ENCODE measurements at regions not wholly inside any gene's neighbourhood (a gene's known extent, or its start where the extent isn't known, plus 50 kb on each side); places are given as distances from the start of the nearest gene placed in this dataset.

GRCh38 chr15:92525758-92526245 is 129.8 kb downstream of the FAM174B start:
- TF ChIP-seq, protein P1, sequence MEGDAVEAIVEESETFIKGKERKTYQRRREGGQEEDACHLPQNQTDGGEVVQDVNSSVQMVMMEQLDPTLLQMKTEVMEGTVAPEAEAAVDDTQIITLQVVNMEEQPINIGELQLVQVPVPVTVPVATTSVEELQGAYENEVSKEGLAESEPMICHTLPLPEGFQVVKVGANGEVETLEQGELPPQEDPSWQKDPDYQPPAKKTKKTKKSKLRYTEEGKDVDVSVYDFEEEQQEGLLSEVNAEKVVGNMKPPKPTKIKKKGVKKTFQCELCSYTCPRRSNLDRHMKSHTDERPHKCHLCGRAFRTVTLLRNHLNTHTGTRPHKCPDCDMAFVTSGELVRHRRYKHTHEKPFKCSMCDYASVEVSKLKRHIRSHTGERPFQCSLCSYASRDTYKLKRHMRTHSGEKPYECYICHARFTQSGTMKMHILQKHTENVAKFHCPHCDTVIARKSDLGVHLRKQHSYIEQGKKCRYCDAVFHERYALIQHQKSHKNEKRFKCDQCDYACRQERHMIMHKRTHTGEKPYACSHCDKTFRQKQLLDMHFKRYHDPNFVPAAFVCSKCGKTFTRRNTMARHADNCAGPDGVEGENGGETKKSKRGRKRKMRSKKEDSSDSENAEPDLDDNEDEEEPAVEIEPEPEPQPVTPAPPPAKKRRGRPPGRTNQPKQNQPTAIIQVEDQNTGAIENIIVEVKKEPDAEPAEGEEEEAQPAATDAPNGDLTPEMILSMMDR (IDR thresholded peaks at IDR 0.05; ENCODE audit: unreplicated experiment), result no peak
- H3K27ac Mint-ChIP-seq, result no peak overlapping the region
- peaks cover 2% of the 10 kb centered on the region for H3K36me3 Mint-ChIP-seq (ENCODE audit: insufficient read depth)
- DNase-seq (ENCODE audit: low spot score, unreplicated experiment), result no peak
- H3K9me3 Mint-ChIP-seq (ENCODE audit: low read depth), result peaks cover 9% of the 10 kb centered on the region
- H3K27me3 Mint-ChIP-seq, result peaks cover 11% of the 10 kb centered on the region
- H3K4me3 Mint-ChIP-seq (ENCODE audit: low read depth), result no peak overlapping the region
- peaks cover 9% of the 10 kb centered on the region for H3K4me1 Mint-ChIP-seq (ENCODE audit: low read depth)

DNA sequence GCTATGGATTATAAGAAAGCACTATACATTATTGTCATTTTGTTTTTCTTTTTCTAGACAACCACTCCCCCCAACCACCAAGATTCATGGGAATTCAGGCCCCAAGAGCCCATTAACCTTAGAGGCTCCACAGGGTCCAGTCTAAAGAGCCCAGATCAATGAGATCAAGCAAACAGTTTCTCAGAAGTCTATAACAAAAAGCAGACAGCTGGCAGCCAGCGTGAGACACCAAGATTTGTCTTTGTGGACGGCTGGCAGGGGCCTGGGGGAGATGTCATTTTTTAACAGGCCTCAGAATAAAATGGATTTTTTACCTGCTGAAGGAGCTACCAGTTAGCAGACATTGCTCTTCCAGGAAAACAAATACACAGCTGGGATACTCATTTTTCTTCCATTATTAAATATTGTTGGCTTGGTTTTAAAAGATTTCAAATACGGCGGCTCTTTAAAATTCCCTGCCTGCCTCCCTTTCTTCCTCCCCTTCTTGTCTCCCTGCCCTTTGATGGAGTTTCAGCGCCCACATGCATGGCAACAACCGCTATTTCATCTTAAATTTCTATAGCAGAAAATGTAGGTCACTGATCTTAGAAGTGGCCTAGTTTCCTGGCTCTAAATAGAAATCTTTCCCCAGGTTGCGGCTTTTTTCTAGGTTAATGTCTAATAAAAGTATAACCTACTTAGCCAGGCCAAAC is 130.6 kb downstream of the FAM174B start:
- TF ChIP-seq, protein P1 (IDR thresholded peaks at IDR 0.05; ENCODE audit: unreplicated experiment), result no peak
- Mint-ChIP-seq H3K27ac (peak overlapping the region; percentile 39), H3K4me1 (ENCODE audit: low read depth) (peaks cover 9% of the 10 kb centered on the region), H3K9me3 (ENCODE audit: low read depth) (peaks cover 9% of the 10 kb centered on the region), H3K4me3 (ENCODE audit: low read depth) (no peak overlapping the region), H3K27me3 (peaks cover 6% of the 10 kb centered on the region), H3K36me3 (ENCODE audit: insufficient read depth) (peaks cover 2% of the 10 kb centered on the region)
- DNase-seq (ENCODE audit: low spot score, unreplicated experiment), result no peak

GRCh38 chr15:92524161-92524560 is 130.5 kb downstream of the ST8SIA2 start:
- H3K36me3 Mint-ChIP-seq (ENCODE audit: insufficient read depth), result no peaks in the 10 kb centered on the region
- peaks cover 9% of the 10 kb centered on the region for H3K4me1 Mint-ChIP-seq (ENCODE audit: low read depth)
- peaks cover under 1% of the 10 kb centered on the region for H3K9me3 Mint-ChIP-seq (ENCODE audit: low read depth)
- TF ChIP-seq, protein P1 (IDR thresholded peaks at IDR 0.05; ENCODE audit: unreplicated experiment), result no peak
- H3K27ac Mint-ChIP-seq, result no peak overlapping the region
- H3K4me3 Mint-ChIP-seq (ENCODE audit: low read depth), result no peak overlapping the region
- H3K27me3 Mint-ChIP-seq, result no peaks in the 10 kb centered on the region
- DNase-seq (ENCODE audit: low spot score, unreplicated experiment), result no peak

GRCh38 chr15:92523176-92523575 is 129.5 kb downstream of the ST8SIA2 start:
- TF ChIP-seq, protein P1 (IDR thresholded peaks at IDR 0.05; ENCODE audit: unreplicated experiment), result no peak
- Mint-ChIP-seq H3K27me3 (peaks cover 6% of the 10 kb centered on the region), H3K36me3 (ENCODE audit: insufficient read depth) (no peaks in the 10 kb centered on the region), H3K9me3 (ENCODE audit: low read depth) (no peaks in the 10 kb centered on the region), H3K4me3 (ENCODE audit: low read depth) (no peak overlapping the region), H3K4me1 (ENCODE audit: low read depth) (peaks cover 9% of the 10 kb centered on the region), H3K27ac (no peak overlapping the region)
- DNase-seq (ENCODE audit: low spot score, unreplicated experiment), result no peak

GRCh38 chr15:92521624-92522008 is 127.9 kb downstream of the ST8SIA2 start:
- Mint-ChIP-seq H3K27ac (no peak overlapping the region), H3K4me3 (ENCODE audit: low read depth) (no peak overlapping the region), H3K4me1 (ENCODE audit: low read depth) (peaks cover 9% of the 10 kb centered on the region), H3K36me3 (ENCODE audit: insufficient read depth) (no peaks in the 10 kb centered on the region), H3K9me3 (ENCODE audit: low read depth) (no peaks in the 10 kb centered on the region), H3K27me3 (peaks cover 6% of the 10 kb centered on the region)
- DNase-seq (ENCODE audit: low spot score, unreplicated experiment), result peak; percentile 43
- TF ChIP-seq, protein P1 (IDR thresholded peaks at IDR 0.05; ENCODE audit: unreplicated experiment), result peak; percentile 68

Measured in progenitor cell of endocrine pancreas (in vitro differentiated cells).